ENCODE measurements at regions not wholly inside any gene's neighbourhood (a gene's known extent, or its start where the extent isn't known, plus 50 kb on each side); places are given as distances from the start of the nearest gene placed in this dataset.
A peak's percentile ranks its signal among the peaks of the same experiment; 100 is the strongest.

- DNase-seq (ENCODE audit: low read depth in 2 of 2), result no peak
- TF ChIP-seq, protein P1, sequence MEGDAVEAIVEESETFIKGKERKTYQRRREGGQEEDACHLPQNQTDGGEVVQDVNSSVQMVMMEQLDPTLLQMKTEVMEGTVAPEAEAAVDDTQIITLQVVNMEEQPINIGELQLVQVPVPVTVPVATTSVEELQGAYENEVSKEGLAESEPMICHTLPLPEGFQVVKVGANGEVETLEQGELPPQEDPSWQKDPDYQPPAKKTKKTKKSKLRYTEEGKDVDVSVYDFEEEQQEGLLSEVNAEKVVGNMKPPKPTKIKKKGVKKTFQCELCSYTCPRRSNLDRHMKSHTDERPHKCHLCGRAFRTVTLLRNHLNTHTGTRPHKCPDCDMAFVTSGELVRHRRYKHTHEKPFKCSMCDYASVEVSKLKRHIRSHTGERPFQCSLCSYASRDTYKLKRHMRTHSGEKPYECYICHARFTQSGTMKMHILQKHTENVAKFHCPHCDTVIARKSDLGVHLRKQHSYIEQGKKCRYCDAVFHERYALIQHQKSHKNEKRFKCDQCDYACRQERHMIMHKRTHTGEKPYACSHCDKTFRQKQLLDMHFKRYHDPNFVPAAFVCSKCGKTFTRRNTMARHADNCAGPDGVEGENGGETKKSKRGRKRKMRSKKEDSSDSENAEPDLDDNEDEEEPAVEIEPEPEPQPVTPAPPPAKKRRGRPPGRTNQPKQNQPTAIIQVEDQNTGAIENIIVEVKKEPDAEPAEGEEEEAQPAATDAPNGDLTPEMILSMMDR (IDR thresholded peaks at IDR 0.05; ENCODE audit: low read depth, low read length), result no peak
These were observed 333.1 kb downstream of the PIK3C3 start for GRCh38 chr18:42288129-42288528.

GRCh38 chr18:42289526-42289925, 334.5 kb downstream of the PIK3C3 start:
- no peak for DNase-seq (ENCODE audit: low read depth in 2 of 2)
- no peak overlapping the region for H3K4me3 ChIP-seq (replicated peaks in 1 of 2; ENCODE audit: low read depth in 2 of 2, low read length in 2 of 2)
- TF ChIP-seq, protein P1 (IDR thresholded peaks at IDR 0.05; ENCODE audit: low read depth, low read length), result no peak

More at GRCh38 chr18:42288129-42288528, 333.1 kb downstream of the PIK3C3 start:
- H3K4me3 ChIP-seq (replicated peaks in 1 of 2; ENCODE audit: low read depth in 2 of 2, low read length in 2 of 2), result no peak overlapping the region

DNA sequence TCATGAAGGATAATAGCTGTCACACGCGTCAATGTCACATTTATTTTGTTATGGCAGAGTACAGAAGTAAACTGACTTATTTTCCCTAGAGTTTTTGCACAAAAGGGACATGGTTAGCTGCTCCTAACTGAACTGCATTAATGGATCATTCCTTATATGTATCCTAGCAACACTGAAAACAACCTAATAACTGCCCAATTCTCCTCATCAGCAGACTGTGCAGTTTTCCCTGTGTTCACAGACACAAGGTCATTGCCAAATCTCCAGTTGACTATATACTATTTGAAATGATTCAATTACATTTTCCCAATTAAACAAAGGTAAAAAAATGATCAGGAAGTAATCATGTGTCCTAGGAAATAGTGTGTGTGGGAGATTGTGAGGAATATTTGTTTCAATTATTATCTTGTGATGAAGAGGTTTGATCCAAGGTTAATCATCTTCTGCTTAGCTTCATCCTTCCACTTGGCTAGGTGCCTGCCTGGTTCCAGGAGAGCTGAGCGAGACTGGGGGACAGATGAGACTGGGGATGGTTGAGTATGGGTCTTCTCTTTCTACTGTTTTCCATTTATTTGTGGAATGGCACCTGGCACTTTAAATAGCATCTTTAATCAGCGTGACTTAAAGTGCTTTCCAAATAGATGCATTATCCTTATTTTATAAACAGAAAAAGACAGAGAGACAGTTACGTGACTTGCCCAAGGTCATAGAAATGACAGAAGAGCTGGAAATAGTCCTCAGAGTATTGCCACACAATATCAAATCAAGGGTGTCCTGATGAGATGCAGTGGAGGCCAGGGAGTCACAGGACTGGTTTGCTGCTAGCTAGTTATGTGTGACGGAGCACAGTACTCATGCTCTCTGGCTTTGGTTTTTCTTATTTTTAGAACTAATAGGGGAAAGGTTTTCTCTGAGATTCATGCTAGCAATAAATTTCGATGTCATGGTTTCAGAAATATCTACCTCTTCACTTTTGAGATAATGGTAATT, 335.6 kb downstream of the PIK3C3 start:
- no peak overlapping the region for H3K4me3 ChIP-seq (replicated peaks in 1 of 2; ENCODE audit: low read depth in 2 of 2, low read length in 2 of 2)
- DNase-seq (ENCODE audit: low read depth in 2 of 2), result no peak
- TF ChIP-seq, protein P1 (IDR thresholded peaks at IDR 0.05; ENCODE audit: low read depth, low read length), result no peak

DNA sequence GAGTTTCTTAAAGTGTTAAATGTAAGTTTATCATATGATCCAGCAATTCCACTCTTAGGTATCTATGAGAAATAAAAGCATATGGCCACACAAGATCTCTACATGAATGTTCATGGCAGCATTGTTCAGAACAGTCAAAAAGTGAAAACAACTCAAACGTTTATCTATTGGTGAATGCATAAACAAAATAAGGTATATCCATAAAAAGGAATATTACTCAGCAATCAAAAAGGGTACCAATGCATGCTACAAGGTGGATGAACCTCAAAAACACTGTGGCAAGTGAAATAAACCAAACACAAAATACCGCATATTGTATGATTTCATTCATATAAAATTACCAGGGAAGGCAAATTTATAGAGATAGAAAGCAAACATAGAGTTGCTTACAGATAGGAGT, 337.6 kb downstream of the PIK3C3 start:
- DNase-seq (ENCODE audit: low read depth in 2 of 2), result no peak
- H3K4me3 ChIP-seq (replicated peaks in 1 of 2; ENCODE audit: low read depth in 2 of 2, low read length in 2 of 2), result no peak overlapping the region
- TF ChIP-seq, protein P1 (IDR thresholded peaks at IDR 0.05; ENCODE audit: low read depth, low read length), result no peak

GRCh38 chr18:42296192-42296591, 341.2 kb downstream of the PIK3C3 start:
- DNase-seq (ENCODE audit: low read depth in 2 of 2), result no peak
- TF ChIP-seq, protein P1 (IDR thresholded peaks at IDR 0.05; ENCODE audit: low read depth, low read length), result no peak
- no peak overlapping the region for H3K4me3 ChIP-seq (replicated peaks in 1 of 2; ENCODE audit: low read depth in 2 of 2, low read length in 2 of 2)

DNA sequence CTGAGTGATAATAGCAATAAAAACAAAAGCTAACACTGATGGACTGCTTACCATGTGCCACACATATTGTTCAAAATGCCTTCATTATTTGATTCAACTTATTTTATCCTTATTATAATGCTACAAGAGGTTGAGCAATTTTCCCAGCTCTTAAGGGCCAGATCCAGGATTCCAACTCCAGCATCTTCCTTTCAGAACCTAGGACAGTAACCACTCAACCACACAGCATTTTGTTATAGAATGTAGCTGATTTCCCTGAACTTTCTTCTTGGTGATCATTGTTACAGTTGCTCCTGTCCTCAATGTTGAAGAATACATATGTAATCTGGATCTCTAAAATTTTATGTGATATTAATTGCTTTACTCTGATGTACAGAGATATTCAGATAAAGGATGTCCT, 341.7 kb downstream of the PIK3C3 start:
- TF ChIP-seq, protein P1 (IDR thresholded peaks at IDR 0.05; ENCODE audit: low read depth, low read length), result no peak
- DNase-seq (ENCODE audit: low read depth in 2 of 2), result peak; percentile 10 to 41
- H3K4me3 ChIP-seq (replicated peaks in 1 of 2; ENCODE audit: low read depth in 2 of 2, low read length in 2 of 2), result no peak overlapping the region
